ENCODE measurements at regions not wholly inside any gene's neighbourhood (a gene's known extent, or its start where the extent isn't known, plus 50 kb on each side); places are given as distances from the start of the nearest gene placed in this dataset.
"Not testable (repeated sequence)": the region's sequence is repeated elsewhere in the genome, so short reads cannot be mapped to it uniquely, and the experiment has no call there.

DNA sequence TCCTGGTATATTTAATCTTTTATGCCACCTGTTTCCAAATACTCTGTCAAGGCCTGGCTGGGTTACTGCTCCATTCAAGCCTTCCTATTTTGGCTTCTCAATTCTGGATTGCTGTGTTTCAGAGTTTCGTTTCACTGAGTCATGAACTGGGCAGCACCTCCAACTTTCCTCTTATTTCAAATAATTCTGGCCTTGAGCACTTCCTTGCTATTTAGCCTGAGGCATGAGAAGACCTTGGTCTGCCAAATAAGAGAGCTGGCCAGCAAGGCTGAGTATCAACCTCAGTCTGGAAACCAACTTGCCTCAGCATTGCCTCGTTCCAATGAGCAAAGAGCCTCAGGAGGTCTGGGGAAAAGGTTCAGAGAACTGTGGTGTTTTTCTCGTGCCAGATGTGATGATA lies 66.6 kb downstream of the TNFAIP3 start:
- DNase-seq = no peak

DNA sequence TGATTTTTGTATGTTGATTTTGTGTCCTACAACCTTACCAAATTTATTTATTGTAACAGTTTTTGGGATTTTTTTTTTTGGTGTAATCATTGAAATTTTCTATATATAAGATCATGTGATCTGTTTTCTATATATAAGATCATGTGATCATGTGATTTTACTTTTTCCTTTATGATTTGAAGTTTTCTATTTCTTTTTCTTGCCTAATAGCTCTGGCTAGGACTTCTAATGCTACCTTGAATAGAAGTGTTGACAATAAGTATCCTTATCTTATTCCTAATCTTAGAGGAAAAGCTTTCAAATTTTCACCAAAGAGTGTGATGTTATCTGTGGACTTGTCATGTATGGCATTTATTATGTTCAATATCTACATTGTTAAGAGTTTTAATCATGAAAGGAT lies 69.7 kb downstream of the TNFAIP3 start:
- no peak for DNase-seq

DNA sequence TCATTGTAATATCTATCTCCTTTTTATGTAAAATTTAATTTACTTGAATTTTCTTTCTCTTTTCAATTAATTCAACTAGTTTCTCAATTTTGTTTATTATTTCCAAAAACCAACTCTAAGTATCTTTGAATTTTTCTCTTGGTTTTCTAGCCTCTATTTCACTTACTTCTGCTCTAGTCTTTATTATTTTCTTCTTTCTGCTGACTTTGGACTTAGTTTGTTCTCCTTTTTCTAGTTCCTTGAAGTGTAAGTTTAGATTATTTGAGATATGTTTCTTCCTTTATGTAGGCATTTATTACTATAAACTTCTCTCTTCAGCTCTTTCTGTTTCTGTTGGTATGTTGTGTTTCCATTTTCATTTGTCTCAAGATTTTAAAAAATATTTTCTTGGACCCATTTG lies 70.8 kb downstream of the TNFAIP3 start:
- no peak for DNase-seq

DNA sequence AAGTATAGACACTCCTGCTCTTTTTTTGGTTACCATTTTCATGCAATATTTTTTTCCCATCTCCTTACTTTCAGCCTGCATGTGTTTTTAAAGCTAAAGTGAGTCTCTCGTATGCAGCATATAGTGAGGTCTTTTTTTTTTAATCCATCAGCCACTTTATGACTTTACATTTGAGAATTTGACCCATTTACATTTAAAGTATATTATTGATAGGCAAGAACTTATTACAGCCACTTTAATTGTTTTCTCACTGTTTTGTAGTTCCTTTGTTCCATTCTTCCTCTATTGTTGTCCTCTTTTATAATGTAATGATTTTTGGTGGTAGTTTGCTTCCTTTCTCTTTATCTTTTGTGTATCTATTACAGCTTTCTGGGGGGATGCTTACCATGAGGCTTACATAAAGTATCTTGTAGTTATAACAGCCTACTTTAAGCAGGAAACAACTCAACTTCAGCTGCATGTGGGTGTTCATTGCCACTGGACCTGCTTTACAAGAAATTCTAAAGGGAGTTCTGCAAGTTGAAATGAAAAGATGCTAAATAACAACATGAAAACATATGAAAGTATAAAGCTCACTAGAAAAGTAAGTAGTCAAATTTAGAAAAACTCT lies 71.8 kb downstream of the TNFAIP3 start:
- DNase-seq = no peak

DNA sequence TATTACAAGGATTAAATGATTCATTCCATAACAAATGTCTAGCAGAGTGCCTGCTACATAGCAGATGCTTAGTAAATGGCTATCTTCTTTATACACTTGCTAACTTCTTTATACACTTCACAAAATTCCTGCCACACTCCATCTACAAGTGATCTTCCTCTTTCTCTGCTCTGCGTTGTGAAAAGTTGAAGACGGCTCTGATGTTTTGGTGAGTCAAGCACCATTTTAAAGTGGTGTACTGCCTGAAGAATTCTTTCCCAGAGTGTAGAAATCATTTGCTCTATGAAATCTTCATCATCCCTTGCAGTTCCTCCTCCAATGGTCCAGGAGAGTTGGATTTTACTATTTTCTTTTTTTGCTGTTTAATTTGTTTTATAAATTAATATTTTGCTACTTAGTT lies 74.9 kb downstream of the TNFAIP3 start:
- no peak for DNase-seq

DNA sequence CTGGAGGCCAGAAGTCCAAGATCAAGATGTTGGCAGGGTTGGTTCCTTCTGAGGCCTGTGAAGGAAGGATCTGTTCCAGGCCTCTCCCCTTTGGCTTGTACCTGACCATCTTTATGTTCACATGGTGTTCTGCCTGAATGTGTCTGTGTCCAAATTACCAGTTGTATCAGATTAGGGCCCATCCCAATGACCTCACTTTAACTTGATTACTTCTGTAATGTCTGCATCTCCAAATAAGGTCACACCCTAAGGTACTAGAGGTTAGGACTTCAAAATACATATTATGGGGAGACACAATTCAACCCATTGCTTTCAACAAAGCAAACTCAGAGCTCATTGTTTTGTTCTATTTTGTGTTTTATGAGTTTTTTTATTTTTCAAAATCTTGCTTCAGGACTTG lies 75.7 kb downstream of the TNFAIP3 start:
- no peak for DNase-seq

DNA sequence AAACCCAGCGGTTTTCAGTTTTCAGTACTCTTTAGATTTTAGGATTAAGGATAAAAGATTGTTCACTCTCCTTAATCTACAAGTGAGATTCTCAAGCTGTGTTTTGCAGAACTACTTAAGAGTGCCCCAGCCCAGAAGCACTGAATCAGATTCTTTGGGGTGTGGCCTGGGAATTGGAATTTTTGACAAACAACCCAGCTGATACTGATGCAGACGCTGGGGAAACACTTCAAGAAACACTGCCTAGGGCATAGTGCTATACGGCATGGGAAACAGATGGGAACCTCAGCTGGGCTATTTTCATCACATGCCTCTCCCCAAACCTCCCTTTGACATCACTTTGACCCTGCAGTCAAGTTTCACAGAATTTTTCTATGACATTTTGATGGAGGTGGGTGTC lies 77.3 kb downstream of the TNFAIP3 start:
- DNase-seq = not testable (repeated sequence)

DNA sequence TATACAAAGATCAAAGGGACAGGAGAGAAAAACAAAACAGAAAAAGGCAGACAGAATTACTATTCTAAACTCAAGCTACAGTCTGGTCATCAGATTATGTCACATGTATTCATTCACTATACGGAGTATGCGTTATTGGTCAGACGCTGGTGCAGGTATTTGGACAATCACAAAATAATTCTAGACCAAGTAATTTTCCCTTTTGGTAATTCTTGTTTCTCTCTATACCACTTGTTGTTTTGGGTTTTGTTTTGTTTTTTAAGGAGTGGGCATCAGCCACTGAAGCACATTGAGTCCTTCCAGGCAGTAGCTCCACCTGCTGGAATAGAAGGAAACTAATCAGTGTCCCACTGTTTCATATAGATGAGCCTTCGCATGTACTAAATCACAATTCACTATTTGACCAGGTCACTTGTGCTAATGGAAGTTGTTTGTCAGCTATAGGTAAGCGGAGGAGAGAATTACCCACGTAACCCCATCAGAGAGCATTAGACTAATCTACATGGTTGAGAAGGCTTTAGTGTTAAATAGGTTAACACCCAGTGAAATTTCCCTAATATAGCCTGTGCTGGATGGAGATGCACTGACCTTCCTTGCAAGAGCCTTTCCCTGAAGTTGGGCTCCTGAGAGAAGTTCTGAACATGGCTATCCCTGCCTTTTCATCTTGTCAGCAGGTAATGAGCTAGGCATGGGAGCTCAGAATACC lies 77.9 kb downstream of the TNFAIP3 start:
- DNase-seq = peak in 2 of 5 experiments; percentile 30 to 67

DNA sequence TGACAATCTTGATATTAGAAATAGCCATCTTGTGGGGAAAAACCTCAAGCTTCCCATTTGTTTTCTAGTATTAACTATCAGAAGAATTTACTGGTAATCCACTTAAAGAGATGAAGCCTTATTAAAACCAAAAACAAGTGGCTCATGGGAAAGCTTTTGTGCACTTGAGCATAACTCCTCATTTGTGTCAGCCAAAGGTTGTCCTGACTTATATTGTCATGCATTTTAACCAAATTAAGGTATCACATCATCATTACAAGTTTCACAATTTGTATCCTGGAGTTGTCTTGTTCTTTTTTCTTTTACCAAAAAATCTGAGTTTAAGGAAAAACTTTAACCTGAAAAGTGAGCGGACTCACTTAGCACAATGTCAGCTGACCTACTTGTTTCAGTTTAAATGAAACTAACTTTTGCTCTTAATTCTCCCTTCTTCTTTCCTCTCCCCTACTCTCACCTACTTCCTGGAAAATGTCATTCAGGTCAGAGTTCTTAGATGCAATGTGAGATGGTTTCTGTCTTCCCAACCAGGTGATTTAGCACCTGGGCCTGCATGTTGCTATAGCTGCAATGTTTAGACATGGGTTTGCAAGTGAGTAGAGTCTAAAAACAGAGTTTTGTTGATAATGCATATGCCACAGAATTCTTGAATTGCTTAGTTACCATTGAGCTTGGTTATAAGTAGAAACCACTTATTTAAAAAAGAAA lies 82.8 kb downstream of the TNFAIP3 start:
- peak in 2 of 5 experiments; percentile 30 to 55 for DNase-seq

DNA sequence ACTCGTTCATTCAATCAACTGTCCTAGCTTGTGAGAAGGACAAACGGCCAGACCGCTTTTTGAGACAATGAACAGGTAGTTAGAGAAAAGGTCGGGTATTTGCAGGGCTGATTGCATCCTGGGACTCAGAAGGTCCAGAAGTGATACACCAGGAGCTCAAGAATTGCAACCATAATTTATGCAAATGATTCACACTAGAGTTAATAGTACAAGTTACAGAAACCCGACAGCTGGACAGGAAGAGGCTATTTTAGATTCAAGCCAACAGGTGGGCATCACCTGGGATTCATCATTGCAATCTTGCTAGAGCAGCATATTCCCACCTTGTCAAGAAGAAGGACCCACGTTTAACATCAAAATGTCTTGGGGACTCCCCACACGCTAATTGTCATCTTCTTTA lies 83.5 kb downstream of the TNFAIP3 start:
- no peak for DNase-seq

DNA sequence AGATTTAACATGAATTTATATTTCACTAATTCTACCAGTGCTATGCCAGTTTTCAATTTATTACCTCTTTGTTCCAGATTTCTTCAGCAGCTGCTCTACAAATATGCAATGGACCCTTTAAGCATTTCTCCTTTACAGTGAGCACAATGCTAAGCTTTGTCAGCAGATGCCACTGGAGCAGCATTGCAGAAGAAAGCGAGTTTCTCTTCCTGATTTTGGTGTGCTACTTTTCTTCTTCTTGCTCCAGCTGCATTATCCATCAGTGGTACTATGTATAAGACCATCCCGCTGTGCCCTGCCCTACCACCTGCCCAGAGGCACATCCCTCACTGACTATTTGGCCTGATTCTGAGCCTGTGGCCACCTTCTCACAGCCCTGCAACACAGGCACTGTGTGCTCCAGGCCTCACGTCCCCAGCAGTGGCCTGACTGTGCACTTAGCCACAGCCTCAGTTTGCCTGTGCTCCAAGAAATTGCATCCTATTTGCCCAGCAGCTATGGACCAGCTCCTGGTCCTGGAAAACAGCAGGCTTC lies 84.1 kb downstream of the TNFAIP3 start:
- DNase-seq = no peak

DNA sequence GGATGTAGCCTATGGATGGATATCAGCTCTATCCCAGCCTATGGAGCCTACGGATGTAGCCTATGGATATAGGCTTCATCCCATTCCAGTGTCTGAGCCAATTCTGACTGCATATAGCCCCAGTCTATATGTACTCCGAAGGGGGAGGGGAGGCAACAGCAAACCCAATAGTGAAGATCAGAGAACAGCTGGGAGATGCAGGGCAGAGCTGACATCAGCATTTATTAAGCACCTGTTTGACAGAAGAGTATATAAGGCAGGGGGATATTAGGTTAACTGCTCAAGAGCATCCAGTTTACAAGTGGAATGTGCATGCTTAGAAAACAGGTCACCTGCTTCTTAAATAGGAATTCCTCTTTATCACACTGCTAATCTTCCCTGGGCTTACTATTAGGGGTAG lies 85.2 kb downstream of the TNFAIP3 start:
- no peak for DNase-seq

DNA sequence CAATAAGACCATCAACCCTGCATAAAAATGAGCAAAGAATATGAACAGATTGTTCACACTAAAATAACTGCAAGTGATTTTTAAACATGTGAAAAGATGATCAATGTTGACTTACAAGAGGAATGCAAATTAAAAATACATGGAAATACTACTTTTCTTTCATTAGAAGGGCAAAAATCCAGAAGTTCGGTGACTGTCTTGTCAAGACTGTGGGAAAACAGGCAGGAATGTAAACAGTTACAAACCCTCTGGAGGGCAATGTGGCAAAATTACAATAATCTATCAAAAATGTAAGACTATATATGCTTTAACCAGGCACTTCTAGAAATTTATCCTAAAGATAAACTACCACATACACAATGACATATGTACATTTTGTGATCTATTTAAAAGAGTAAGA lies 86.7 kb downstream of the TNFAIP3 start:
- no peak for DNase-seq

DNA sequence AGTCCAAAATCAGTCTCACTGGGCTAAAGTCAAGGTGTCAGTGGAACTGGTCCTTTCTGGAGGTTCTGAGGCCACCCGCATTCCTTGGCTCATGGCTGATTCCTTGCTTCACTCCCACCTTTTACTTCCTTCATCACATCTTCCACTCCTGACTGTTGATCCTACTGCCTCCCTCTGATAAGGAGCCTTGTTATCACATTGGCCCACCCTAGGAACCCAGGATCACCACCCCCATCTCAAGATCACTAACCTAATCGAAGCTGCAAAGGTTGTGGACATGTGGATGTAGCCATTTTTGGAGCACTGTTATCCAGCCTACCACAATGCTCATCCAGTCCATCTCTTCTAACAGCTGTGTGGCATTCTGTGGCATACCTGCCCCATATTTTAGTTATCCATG lies 87.2 kb downstream of the TNFAIP3 start:
- DNase-seq = no peak

DNA sequence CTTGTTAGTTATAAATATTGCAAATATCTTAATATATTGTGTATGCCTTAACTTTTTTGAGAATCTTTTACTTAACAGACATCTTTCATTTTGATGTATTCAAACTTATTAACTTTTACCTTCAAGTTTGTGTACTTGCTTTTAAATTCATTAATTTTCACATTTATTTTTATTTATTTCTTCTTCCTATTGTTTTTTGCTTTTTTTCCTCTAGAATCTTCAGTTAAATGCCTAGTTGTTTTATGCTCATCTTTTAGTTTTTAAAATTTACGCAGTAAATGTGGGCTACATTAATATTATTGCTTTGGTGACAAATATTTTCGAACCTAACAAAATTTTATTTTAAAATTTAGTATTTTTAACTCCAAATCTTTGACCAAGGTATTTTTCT lies 89.0 kb downstream of the TNFAIP3 start:
- DNase-seq = no peak

DNA sequence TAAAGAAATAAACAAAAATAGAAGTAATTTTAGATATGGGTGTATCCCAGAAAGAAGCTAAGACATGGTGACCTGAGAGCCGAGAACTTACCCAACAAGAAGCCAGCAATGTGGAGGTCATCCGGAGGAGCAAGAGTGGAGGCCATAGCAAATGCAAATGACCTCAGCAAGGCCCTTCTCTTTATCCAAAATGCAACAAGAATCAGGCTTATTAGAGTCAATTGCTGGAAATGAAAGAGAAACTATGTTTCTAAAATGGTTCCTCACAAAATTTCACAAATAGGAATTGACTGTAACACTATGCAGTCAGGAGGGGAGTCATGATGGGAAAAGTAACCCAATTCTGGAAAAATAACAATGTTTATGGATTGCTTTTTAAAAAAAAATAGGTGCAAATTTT lies 90.4 kb downstream of the TNFAIP3 start:
- DNase-seq = no peak

DNA sequence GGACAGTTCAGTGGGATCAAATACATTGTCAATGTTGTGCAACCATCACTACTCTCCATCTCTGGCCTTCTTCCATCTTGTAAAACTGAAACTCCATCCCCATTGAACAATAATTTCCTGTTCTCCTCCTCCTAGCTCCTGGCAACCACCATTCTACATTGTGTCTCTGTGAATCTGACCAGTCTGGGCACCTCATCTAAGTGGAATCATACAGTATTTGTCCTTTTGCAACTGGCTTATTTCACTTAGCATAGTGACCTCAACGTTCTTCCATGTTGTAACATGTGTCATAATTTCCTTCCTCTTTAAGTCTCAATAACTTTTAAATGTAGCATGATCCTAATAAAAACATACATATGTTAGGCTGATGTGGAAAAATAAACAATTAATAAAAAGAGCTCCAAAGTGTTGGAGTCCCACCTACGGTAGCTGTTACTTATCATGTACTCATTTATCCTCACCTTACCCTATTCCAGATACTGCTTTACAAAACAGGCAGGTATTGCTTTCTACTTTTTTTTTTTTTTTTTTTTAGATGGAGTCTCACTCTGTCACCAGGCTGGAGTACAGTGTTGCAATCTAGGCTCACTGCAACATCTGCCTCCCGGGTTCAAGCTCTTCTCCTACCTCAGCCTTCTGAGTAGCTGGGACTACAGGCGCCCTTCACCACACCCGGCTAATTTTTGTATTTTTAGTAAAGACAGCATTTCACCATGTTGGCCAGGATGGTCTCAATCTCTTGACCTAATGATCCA lies 91.9 kb downstream of the TNFAIP3 start:
- DNase-seq = no peak

DNA sequence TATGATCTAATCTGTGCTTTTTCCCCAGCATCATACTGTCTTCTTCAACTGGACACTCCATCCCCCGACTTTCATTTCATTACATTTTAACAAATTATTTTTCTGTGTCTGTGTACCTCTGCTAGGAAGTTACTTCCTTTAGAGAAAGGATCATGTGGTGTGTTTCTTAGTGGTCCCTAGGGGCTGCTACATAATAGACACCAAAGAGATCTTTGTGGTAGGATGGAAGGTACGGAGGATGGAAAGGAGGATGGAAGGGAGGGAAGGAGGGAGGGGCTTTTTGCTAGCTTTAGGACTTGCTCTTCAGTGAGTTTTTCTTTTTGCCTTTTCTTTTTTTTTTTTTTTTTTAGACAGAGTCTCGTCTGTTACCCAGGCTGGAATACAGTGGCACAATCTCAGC lies 95.7 kb downstream of the TNFAIP3 start:
- no peak for DNase-seq

DNA sequence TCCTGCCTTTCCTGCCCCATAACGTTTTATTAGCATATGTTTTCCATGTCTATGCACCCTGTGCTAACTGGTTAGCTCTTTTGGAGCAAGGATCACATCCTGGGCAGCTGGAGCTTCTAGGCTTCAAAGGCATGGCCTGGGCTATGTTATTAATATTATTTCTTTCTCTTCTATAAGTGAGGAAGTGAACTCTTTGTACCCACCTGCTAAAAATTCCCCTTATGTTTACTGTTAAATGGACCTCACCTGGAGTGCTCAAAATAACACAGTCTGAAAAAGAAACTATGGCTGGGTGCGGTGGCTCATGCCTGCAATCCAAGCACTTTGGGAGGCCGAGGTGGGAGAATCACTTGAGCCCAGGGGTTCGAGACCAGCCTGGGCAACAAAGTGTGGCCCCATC lies 97.8 kb downstream of the TNFAIP3 start:
- DNase-seq = no peak

DNA sequence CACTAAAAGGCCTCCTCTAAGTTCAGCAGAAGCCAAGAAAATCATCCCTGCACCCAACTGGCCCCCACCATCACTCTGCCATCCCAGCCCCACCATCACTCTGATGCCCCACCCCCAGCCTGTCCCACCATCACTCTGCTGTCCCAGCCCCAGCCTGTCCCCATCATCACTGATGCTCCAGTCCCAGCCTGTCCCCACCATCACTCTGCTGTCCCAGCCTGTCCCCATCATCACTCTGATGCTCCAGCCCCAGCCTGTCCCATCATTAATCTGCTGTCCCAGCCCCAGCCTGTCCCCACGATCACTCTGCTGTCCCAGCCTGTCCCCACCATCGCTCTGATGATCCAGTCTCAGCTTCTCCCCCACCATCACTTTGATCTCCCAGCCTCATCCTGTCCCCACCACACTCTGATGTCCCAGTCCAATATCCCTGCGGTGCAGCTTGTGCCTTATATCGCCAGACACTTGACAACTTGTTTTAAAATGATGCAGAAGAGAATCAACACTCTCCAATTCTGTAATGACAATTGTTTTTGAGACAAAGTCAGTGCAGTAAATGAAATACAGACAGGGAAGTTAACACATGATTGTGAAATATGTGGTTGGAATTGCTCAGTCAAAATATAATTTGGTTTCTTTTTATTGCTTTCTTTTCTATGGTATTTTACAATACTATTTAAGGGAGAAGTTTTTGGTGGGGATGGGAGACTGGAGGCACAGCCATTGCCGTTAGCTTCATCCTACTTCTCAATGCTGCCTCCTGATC lies 100.8 kb downstream of the TNFAIP3 start:
- DNase-seq = peak in 2 of 5 experiments; percentile 19 to 43

DNA sequence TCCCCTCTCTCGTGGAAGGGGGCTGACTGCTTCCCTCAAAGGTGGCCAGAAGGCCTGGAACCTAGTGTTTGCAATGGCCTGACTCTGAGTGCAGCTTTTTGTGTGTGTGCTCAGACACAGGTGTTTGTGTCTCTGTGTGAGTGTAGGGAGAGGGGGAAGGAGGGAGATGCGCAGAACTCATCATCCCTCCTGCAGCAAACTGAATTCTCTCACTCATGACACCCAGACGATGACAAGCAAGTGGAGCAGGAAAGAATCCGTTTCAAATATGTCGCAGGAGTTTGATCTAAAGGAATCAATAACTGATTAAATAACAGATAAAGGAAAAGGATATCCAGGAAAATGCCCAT lies 101.4 kb downstream of the TNFAIP3 start:
- peak in 1 of 5 experiments; percentile 9 for DNase-seq

DNA sequence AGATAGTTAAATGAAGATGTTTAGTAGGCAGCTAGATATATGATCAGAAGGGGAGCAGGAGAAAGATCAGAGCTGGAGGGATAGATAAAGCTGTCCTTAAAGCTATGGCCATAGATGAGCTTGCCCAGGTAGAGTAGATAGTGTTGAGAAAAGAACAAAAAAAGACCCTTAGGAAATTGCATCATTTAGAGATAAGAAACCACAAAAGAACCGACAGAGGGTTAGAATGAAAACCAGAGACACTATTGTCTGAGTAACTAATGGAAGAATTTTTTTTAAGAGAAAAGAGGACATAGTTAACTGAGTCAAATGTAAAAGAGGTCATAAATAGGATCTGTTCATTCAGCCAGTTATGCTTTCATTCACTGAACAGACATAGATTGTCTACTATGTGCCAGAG lies 101.8 kb downstream of the TNFAIP3 start:
- DNase-seq = peak in 2 of 5 experiments; percentile 38 to 52
